WTC11 (cell line): ENCODE measurements at regions not wholly inside any gene's neighbourhood (a gene's known extent, or its start where the extent isn't known, plus 50 kb on each side); places are given as distances from the start of the nearest gene placed in this dataset.

ENCODE experiments used
- ATAC-seq: fragments of 200-7000 bp; cut with Tn5 transposase; 2 replicates; pipeline ENCODE4 v1.10.0; 2021; ENCODE audit warnings: mild to moderate bottlenecking, moderate library complexity
- CTCF ChIA-PET: fragments of 300-600 bp; sonication (Branson Sonifier 250); formaldehyde crosslinking; loops from one replicate; lab custom pipeline; 2021; ENCODE audit warnings: antibody characterized with exemption; lab: Charles Lee
- POLR2A ChIA-PET: fragments of 350-600 bp; sonication (Branson Sonifier 250); formaldehyde crosslinking; loops from one replicate; lab custom pipeline; 2021; ENCODE audit warnings: antibody characterized with exemption; lab: Charles Lee
- DNase-seq: peaks from one replicate; pipeline ENCODE4 v3.0.0; 2021; ENCODE audit warnings: low spot score
- H3K27ac Mint-ChIP-seq: 2 replicates; pipeline ENCODE4 v1.8.0; 2021; ENCODE audit warnings: mixed read lengths
- H3K27me3 Mint-ChIP-seq: 2 replicates; pipeline ENCODE4 v1.8.0; 2021; ENCODE audit warnings: low read depth, mild to moderate bottlenecking, moderate library complexity, mixed read lengths
- H3K36me3 Mint-ChIP-seq: 2 replicates; pipeline ENCODE4 v1.8.0; 2021; ENCODE audit warnings: mixed read lengths
- H3K4me1 Mint-ChIP-seq: 2 replicates; pipeline ENCODE4 v1.8.0; 2022; ENCODE audit warnings: mixed read lengths
- H3K4me3 Mint-ChIP-seq: 2 replicates; pipeline ENCODE4 v1.8.0; 2021; ENCODE audit warnings: mild to moderate bottlenecking, moderate library complexity, mixed read lengths
- H3K9me3 Mint-ChIP-seq: 2 replicates; pipeline ENCODE4 v1.8.0; 2021; ENCODE audit warnings: mixed read lengths
- ATF2 ChIP-seq: sonication (generic); formaldehyde crosslinking; IDR thresholded peaks from 2 replicates; pipeline ENCODE4 v1.8.1; 2022; ENCODE audit warnings: low read depth, missing genetic modification reagents, borderline replicate concordance
- E2F1 ChIP-seq: sonication (generic); formaldehyde crosslinking; IDR thresholded peaks from 2 replicates; pipeline ENCODE4 v1.8.0; 2022; ENCODE audit warnings: mild to moderate bottlenecking, missing genetic modification reagents
- EMX1 ChIP-seq: fragments of 250-450 bp; sonication (Bioruptor Pico); IDR thresholded peaks from 2 replicates; pipeline ENCODE4 v1.8.0; 2021; ENCODE audit warnings: mild to moderate bottlenecking
- FOXJ3 ChIP-seq: sonication (generic); formaldehyde crosslinking; IDR thresholded peaks from 2 replicates; pipeline ENCODE4 v1.9.0; 2021; ENCODE audit warnings: missing genetic modification reagents, mild to moderate bottlenecking, borderline replicate concordance
- FOXP1 ChIP-seq: sonication (generic); formaldehyde crosslinking; IDR thresholded peaks from 2 replicates; pipeline ENCODE4 v1.8.0; 2022; ENCODE audit warnings: missing genetic modification reagents, mild to moderate bottlenecking, moderate library complexity, borderline replicate concordance
- FOXP4 ChIP-seq: sonication (generic); formaldehyde crosslinking; IDR thresholded peaks from 2 replicates; pipeline ENCODE4 v1.8.0; 2022; ENCODE audit warnings: mild to moderate bottlenecking, missing genetic modification reagents
- GRHL2 ChIP-seq: fragments of 250-450 bp; sonication (Bioruptor Pico); IDR thresholded peaks from 2 replicates; pipeline ENCODE4 v1.8.0; 2022; ENCODE audit warnings: mild to moderate bottlenecking, moderate library complexity; ENCODE audit not compliant: insufficient replicate concordance, severe bottlenecking
- HMGXB4 ChIP-seq: sonication (generic); formaldehyde crosslinking; IDR thresholded peaks from 2 replicates; pipeline ENCODE4 v1.8.1; 2023; ENCODE audit warnings: mild to moderate bottlenecking, moderate library complexity, missing genetic modification reagents
- KAT7 ChIP-seq: sonication (generic); formaldehyde crosslinking; IDR thresholded peaks from 2 replicates; pipeline ENCODE4 v1.8.1; 2023; ENCODE audit warnings: missing genetic modification reagents, mild to moderate bottlenecking, borderline replicate concordance
- NFATC4 ChIP-seq: fragments of 250-450 bp; sonication (Bioruptor Pico); IDR thresholded peaks from 2 replicates; pipeline ENCODE4 v1.9.0; 2021; ENCODE audit warnings: mild to moderate bottlenecking
- NFYB ChIP-seq: sonication (generic); formaldehyde crosslinking; conservative IDR thresholded peaks from 2 replicates; pipeline ENCODE4 v1.8.0; 2022; ENCODE audit warnings: low read depth, missing genetic modification reagents
- SMAD3 ChIP-seq: sonication (generic); formaldehyde crosslinking; IDR thresholded peaks from 2 replicates; pipeline ENCODE4 v1.8.0; 2022; ENCODE audit warnings: missing genetic modification reagents, mild to moderate bottlenecking, borderline replicate concordance
- TEAD4 ChIP-seq: sonication (generic); formaldehyde crosslinking; IDR thresholded peaks from 2 replicates; pipeline ENCODE4 v1.8.0; 2022; ENCODE audit warnings: mild to moderate bottlenecking, missing genetic modification reagents
- TP53 ChIP-seq: sonication (generic); formaldehyde crosslinking; IDR thresholded peaks from 2 replicates; pipeline ENCODE4 v1.8.1; 2023; ENCODE audit warnings: mild to moderate bottlenecking, missing genetic modification reagents
- ZNF232 ChIP-seq: sonication (generic); formaldehyde crosslinking; IDR thresholded peaks from 2 replicates; pipeline ENCODE4 v1.8.0; 2022; ENCODE audit warnings: mild to moderate bottlenecking, missing genetic modification reagents
- ZNF396 ChIP-seq: fragments of 250-450 bp; sonication (Bioruptor Pico); IDR thresholded peaks from 2 replicates; pipeline ENCODE4 v1.8.0; 2021; ENCODE audit warnings: mild to moderate bottlenecking, moderate library complexity, borderline replicate concordance
- TF ChIP-seq, protein P1 (sequence below): fragments of 250-450 bp; sonication (Bioruptor Pico); IDR thresholded peaks from 2 replicates; pipeline ENCODE4 v2.1.2; 2022; ENCODE audit warnings: mild to moderate bottlenecking, moderate library complexity
- TF ChIP-seq, protein P2 (sequence below): sonication (generic); formaldehyde crosslinking; IDR thresholded peaks from 2 replicates; pipeline ENCODE4 v1.8.1; 2023; ENCODE audit warnings: mild to moderate bottlenecking, missing genetic modification reagents, moderate library complexity
- TF ChIP-seq, protein P3 (sequence below): sonication (generic); formaldehyde crosslinking; IDR thresholded peaks from 2 replicates; pipeline ENCODE4 v1.8.1; 2023; ENCODE audit warnings: mild to moderate bottlenecking, missing genetic modification reagents

- TF ChIP-seq SMAD3 (CRISPR knock-in tag) (no peak), NFYB (CRISPR knock-in tag) (no peak), GRHL2 (CRISPR knock-in tag) (no peak)
These were observed 157.3 kb upstream of the LDB2 start (continued) for GRCh38 chr4:17055788-17056187.

- ChIA-PET POLR2A (no interaction called here), CTCF (no interaction called here)
- ATAC-seq = no peak
- DNase-seq = no peak
- Mint-ChIP-seq H3K27ac (no peak overlapping the region; the same call in 1 of the 2 replicates), H3K36me3 (peaks cover 13% of the 10 kb centered on the region), H3K4me1 (peaks cover 3% of the 10 kb centered on the region), H3K4me3 (no peak overlapping the region), H3K9me3 (peaks cover 29% of the 10 kb centered on the region), H3K27me3 (no peaks in the 10 kb centered on the region)
- no peak for TF ChIP-seq ZNF396 (CRISPR knock-in tag)
- TF ChIP-seq ATF2 (CRISPR knock-in tag) = no peak
These were observed 147.4 kb upstream of the LDB2 start for GRCh38 chr4:17045866-17046265.

GRCh38 chr4:17038510-17039176 lies 140.2 kb upstream of the LDB2 start:
- ATAC-seq (peak; percentile 64), DNase-seq (no peak)
- H3K4me1 Mint-ChIP-seq = peaks cover 34% of the 10 kb centered on the region
- CTCF ChIA-PET = interaction anchor here (1.2 to 1.6 kb wide), 2 partner anchors 40 to 456 kb away, joined by 3 to 4 read pairs; no protein-coding TSS in a partner anchor
- peaks cover 7% of the 10 kb centered on the region for H3K9me3 Mint-ChIP-seq
- H3K36me3 Mint-ChIP-seq = peaks cover 7% of the 10 kb centered on the region; the same call in 1 of the 2 replicates
- H3K4me3 Mint-ChIP-seq = no peak overlapping the region
- H3K27me3 Mint-ChIP-seq = no peaks in the 10 kb centered on the region; the same call in 1 of the 2 replicates
- no peak overlapping the region for H3K27ac Mint-ChIP-seq
- TF ChIP-seq FOXP1 (CRISPR knock-in tag) (no peak), ZNF232 (CRISPR knock-in tag) (no peak), E2F1 (CRISPR knock-in tag) (no peak), NFATC4 (no peak), TEAD4 (CRISPR knock-in tag) (no peak)
- TF ChIP-seq, protein P1, sequence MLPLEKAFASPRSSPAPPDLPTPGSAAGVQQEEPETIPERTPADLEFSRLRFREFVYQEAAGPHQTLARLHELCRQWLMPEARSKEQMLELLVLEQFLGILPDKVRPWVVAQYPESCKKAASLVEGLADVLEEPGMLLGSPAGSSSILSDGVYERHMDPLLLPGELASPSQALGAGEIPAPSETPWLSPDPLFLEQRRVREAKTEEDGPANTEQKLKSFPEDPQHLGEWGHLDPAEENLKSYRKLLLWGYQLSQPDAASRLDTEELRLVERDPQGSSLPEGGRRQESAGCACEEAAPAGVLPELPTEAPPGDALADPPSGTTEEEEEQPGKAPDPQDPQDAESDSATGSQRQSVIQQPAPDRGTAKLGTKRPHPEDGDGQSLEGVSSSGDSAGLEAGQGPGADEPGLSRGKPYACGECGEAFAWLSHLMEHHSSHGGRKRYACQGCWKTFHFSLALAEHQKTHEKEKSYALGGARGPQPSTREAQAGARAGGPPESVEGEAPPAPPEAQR (CRISPR knock-in tag) = no peak
- TF ChIP-seq, protein P2, sequence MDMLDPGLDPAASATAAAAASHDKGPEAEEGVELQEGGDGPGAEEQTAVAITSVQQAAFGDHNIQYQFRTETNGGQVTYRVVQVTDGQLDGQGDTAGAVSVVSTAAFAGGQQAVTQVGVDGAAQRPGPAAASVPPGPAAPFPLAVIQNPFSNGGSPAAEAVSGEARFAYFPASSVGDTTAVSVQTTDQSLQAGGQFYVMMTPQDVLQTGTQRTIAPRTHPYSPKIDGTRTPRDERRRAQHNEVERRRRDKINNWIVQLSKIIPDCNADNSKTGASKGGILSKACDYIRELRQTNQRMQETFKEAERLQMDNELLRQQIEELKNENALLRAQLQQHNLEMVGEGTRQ (CRISPR knock-in tag) = no peak
- POLR2A ChIA-PET = no interaction called here

GRCh38 chr4:17033768-17034181 lies 135.3 kb upstream of the LDB2 start:
- ATAC-seq (peak; percentile 44), DNase-seq (no peak)
- Mint-ChIP-seq H3K36me3 (peaks cover 15% of the 10 kb centered on the region), H3K4me1 (peaks cover 51% of the 10 kb centered on the region), H3K27ac (peak overlapping the region; percentile 83), H3K27me3 (peaks cover 8% of the 10 kb centered on the region), H3K9me3 (peaks cover 11% of the 10 kb centered on the region), H3K4me3 (no peak overlapping the region)
- POLR2A ChIA-PET = interaction anchor here (0.6 kb wide), 1 partner anchor 197 kb away, joined by 3 read pairs; no protein-coding TSS in a partner anchor
- CTCF ChIA-PET = no interaction called here
- no peak for TF ChIP-seq HMGXB4
- no peak for TF ChIP-seq EMX1 (CRISPR knock-in tag)
- TF ChIP-seq FOXJ3 (CRISPR knock-in tag) = no peak
- no peak for TF ChIP-seq FOXP4
- no peak for TF ChIP-seq TP53 (CRISPR knock-in tag)
- no peak for TF ChIP-seq KAT7 (CRISPR knock-in tag)
- TF ChIP-seq, protein P3, sequence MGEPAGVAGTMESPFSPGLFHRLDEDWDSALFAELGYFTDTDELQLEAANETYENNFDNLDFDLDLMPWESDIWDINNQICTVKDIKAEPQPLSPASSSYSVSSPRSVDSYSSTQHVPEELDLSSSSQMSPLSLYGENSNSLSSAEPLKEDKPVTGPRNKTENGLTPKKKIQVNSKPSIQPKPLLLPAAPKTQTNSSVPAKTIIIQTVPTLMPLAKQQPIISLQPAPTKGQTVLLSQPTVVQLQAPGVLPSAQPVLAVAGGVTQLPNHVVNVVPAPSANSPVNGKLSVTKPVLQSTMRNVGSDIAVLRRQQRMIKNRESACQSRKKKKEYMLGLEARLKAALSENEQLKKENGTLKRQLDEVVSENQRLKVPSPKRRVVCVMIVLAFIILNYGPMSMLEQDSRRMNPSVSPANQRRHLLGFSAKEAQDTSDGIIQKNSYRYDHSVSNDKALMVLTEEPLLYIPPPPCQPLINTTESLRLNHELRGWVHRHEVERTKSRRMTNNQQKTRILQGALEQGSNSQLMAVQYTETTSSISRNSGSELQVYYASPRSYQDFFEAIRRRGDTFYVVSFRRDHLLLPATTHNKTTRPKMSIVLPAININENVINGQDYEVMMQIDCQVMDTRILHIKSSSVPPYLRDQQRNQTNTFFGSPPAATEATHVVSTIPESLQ (CRISPR knock-in tag) = no peak
